ENCODE measurements at regions not wholly inside any gene's neighbourhood (a gene's known extent, or its start where the extent isn't known, plus 50 kb on each side); places are given as distances from the start of the nearest gene placed in this dataset.

GRCh38 chr15:36362509-36362915, 216.9 kb upstream of the CDIN1 start:
- TF ChIP-seq CTCF (IDR thresholded peaks at IDR 0.05; ENCODE audit: borderline replicate concordance, extremely low read depth, low read length, poor library complexity, severe bottlenecking) (no peak), EZH2 (IDR thresholded peaks at IDR 0.05; ENCODE audit: borderline replicate concordance, low read depth, low read length, severe bottlenecking) (no peak)

Measured in DND-41 (cell line).